ENCODE measurements at regions not wholly inside any gene's neighbourhood (a gene's known extent, or its start where the extent isn't known, plus 50 kb on each side); places are given as distances from the start of the nearest gene placed in this dataset.

DNA sequence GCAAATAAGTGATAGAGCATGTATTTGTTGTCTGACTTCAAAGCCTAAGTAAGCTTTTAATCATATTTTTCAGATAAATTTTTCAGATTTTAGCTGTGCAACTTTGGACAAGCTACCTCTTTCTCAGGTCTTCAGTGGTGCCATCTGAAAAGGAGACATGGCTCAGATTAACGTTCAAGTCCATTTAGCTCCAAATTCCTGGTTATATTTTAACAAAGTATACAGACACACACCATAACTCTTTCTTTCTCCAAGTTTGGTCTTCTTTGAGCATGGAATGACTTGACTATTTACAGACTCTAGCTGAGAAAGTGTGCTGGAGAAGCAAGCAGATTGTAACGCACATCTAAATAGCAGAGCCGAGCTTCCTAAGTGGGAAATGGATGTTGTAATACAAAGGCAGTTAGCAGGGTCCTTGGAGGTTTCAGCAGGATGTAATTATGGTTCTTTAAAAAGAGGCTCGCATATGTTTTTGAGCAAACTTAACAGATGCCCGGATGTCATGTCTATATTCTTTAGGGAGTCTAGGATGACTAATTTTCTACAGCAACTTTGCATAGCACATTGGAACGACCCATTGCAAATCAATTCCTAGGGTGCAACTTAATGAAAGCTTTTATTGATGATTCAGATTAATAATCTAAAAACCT lies 128.1 kb upstream of the E2F8 start:
- TF ChIP-seq RAD21 (CRISPR knock-in tag; conservative IDR thresholded peaks at IDR 0.05 in 1 of 2, IDR thresholded peaks at IDR 0.05 in 1 of 2) = no peak
- TF ChIP-seq SRF (CRISPR knock-in tag; IDR thresholded peaks at IDR 0.05) = no peak
- TF ChIP-seq COPS2 (conservative IDR thresholded peaks at IDR 0.05) = no peak
- no peak for TF ChIP-seq MYNN (IDR thresholded peaks at IDR 0.05)
- no peak for TF ChIP-seq MYNN (CRISPR knock-in tag; IDR thresholded peaks at IDR 0.05)
- TF ChIP-seq HNRNPLL (IDR thresholded peaks at IDR 0.05; ENCODE audit: low read depth, low read length, poor library complexity, severe bottlenecking) = no peak
